ENCODE measurements at regions not wholly inside any gene's neighbourhood (a gene's known extent, or its start where the extent isn't known, plus 50 kb on each side); places are given as distances from the start of the nearest gene placed in this dataset.

DNA sequence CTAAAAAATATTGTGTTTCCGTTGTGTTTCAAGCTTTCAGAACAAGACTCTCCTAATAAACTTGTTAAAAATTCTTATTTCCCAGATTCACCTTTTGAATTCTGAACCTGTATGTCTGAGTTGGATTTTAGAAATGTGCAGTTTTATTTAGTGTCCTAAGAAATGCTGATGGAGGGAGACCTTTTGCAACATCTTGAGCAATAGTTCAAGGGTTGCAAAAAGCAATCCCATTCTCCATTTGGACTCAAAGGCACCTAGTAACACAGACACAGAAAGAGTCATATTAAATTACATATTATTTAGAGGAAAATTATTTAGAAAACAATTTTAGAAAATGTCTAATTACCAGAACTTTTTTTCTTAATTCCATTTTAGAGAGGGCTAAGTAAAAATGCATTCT is 448.5 kb downstream of the FRK start:
- dilution Hi-C loops (cut with MboI; ENCODE audit: extremely low pct_ligation_motif_present, low sequenced_read_pairs): no loop called here
- CTCF ChIA-PET: no interaction called here
- intact Hi-C loops (cut with micrococcal nuclease): no loop called here

More for the DNA sequence above, 448.5 kb downstream of the FRK start:
- TF ChIP-seq MYC (IDR thresholded peaks at IDR 0.05; ENCODE audit: low read depth, low read length) (no peak), FOS (IDR thresholded peaks at IDR 0.05; ENCODE audit: borderline replicate concordance, insufficient read depth, low read length) (no peak), POLR2AphosphoS5 (IDR thresholded peaks at IDR 0.05; ENCODE audit: insufficient read depth, low read depth, low read length) (no peak), JUN (IDR thresholded peaks at IDR 0.05; ENCODE audit: borderline replicate concordance, insufficient read depth, insufficient read length, low read depth) (no peak), EZH2 (IDR thresholded peaks at IDR 0.05; ENCODE audit: borderline replicate concordance, low read depth, low read length, severe bottlenecking) (no peak), POLR2A (IDR thresholded peaks at IDR 0.05; ENCODE audit: low read depth, low read length) (no peak), GATA2 (IDR thresholded peaks at IDR 0.05; ENCODE audit: insufficient read depth, insufficient read length, low read depth, low read length) (no peak)
- TF ChIP-seq, protein P1, sequence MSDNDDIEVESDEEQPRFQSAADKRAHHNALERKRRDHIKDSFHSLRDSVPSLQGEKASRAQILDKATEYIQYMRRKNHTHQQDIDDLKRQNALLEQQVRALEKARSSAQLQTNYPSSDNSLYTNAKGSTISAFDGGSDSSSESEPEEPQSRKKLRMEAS (IDR thresholded peaks at IDR 0.05; ENCODE audit: insufficient read depth, insufficient read length): no peak
- TF ChIP-seq, protein P2, sequence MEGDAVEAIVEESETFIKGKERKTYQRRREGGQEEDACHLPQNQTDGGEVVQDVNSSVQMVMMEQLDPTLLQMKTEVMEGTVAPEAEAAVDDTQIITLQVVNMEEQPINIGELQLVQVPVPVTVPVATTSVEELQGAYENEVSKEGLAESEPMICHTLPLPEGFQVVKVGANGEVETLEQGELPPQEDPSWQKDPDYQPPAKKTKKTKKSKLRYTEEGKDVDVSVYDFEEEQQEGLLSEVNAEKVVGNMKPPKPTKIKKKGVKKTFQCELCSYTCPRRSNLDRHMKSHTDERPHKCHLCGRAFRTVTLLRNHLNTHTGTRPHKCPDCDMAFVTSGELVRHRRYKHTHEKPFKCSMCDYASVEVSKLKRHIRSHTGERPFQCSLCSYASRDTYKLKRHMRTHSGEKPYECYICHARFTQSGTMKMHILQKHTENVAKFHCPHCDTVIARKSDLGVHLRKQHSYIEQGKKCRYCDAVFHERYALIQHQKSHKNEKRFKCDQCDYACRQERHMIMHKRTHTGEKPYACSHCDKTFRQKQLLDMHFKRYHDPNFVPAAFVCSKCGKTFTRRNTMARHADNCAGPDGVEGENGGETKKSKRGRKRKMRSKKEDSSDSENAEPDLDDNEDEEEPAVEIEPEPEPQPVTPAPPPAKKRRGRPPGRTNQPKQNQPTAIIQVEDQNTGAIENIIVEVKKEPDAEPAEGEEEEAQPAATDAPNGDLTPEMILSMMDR (IDR thresholded peaks at IDR 0.05; ENCODE audit: extremely low read depth in 1 of 2, insufficient read depth in 1 of 2, low read depth in 1 of 2, low read length in 2 of 2): no peak
- no TSS peak for BruUV-seq (replicated peaks)
- Histone ChIP-seq H3K4me1 (ENCODE audit: control insufficient read depth, extremely low read depth, insufficient read depth, low read length) (no peaks in the 10 kb centered on the region), H3K27ac (ENCODE audit: insufficient read depth, low read depth, low read length) (no peak overlapping the region), H4K20me1 (replicated peaks; ENCODE audit: control insufficient read depth, extremely low read depth, insufficient read depth, low read length) (no peaks in the 10 kb centered on the region), H2AFZ (ENCODE audit: low read depth, low read length) (no peak overlapping the region), H3K9me1 (replicated peaks; ENCODE audit: control insufficient read depth, extremely low read depth, insufficient read depth, low read length) (no peaks in the 10 kb centered on the region), H3K4me2 (ENCODE audit: insufficient read depth, low read length) (no peak overlapping the region), H3K9ac (replicated peaks; ENCODE audit: extremely low read depth, insufficient read depth, low read length) (no peak overlapping the region), H3K27me3 (ENCODE audit: control insufficient read depth in 2 of 2, insufficient read depth in 2 of 2, low read length in 2 of 2) (no peaks in the 10 kb centered on the region), H3K9me3 (replicated peaks; ENCODE audit: control insufficient read depth, insufficient read depth, low read length) (no peaks in the 10 kb centered on the region), H3K36me3 (ENCODE audit: control insufficient read depth in 2 of 2, extremely low read depth in 1 of 2, insufficient read depth in 2 of 2, low read length in 2 of 2) (no peaks in the 10 kb centered on the region), H3K79me2 (ENCODE audit: control insufficient read depth, insufficient read depth, low read length) (no peaks in the 10 kb centered on the region), H3K4me3 (replicated peaks in 1 of 3; ENCODE audit: insufficient read depth in 1 of 3, low read depth in 1 of 3, low read length in 3 of 3) (no peak overlapping the region)
- FAIRE-seq (no peak), DNase-seq (ENCODE audit: low read depth, low spot score) (no peak)
- POLR2A ChIA-PET: no interaction called here
